ENCODE measurements at regions not wholly inside any gene's neighbourhood (a gene's known extent, or its start where the extent isn't known, plus 50 kb on each side); places are given as distances from the start of the nearest gene placed in this dataset.

- H3K36me3 Mint-ChIP-seq, result no peaks in the 10 kb centered on the region
- H3K4me3 Mint-ChIP-seq, result no peak overlapping the region
- Histone ChIP-seq H3K9me3 (ENCODE audit: control insufficient read depth in 1 of 2, low read length in 2 of 2) (no peaks in the 10 kb centered on the region), H3K4me1 (ENCODE audit: insufficient read depth, low read length) (no peaks in the 10 kb centered on the region), H3K36me3 (ENCODE audit: insufficient read depth, low read length) (no peaks in the 10 kb centered on the region), H3K4me3 (ENCODE audit: low read length in 2 of 2) (no peak overlapping the region), H3K27ac (ENCODE audit: low read depth, low read length) (no peak overlapping the region), H3K27me3 (ENCODE audit: insufficient read depth, low read length) (no peaks in the 10 kb centered on the region)
- no peak overlapping the region for H3K27ac Mint-ChIP-seq
- H3K4me1 Mint-ChIP-seq, result no peaks in the 10 kb centered on the region
- intact Hi-C loops (cut with micrococcal nuclease), result no loop called here
- ChIA-PET CTCF (ENCODE audit: partially characterized antibody) (no interaction called here), POLR2A (ENCODE audit: partially characterized antibody) (no interaction called here)
- no peaks in the 10 kb centered on the region for H3K9me3 Mint-ChIP-seq
- no peak for DNase-seq
- peaks cover 4 to 10% of the 10 kb centered on the region in 2 donors for H3K27me3 Mint-ChIP-seq
These were observed 175.0 kb upstream of the PARD3B start for GRCh38 chr2:204370172-204370718.

DNA sequence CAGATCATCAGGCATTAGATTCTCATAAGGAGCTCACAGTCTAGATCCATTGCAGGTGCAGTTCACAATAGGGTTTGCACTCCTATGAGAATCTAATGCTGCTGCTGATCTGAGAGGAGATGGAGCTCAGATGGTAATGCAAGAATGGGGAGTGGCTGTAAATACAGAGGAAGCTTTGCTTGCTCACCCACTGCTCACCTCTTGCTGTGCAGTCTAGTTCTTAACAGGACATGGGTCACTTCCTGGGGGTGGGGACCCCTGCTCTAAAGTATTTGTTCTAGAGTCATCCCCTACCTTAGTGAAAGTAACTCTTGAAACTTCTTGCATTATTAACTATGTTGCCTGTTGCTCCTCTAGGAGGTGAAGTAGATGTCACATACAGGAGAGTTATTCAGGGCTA lies 171.3 kb upstream of the PARD3B start:
- H3K4me1 ChIP-seq (ENCODE audit: insufficient read depth, low read length), result no peaks in the 10 kb centered on the region
- ChIA-PET POLR2A (ENCODE audit: partially characterized antibody) (no interaction called here), CTCF (ENCODE audit: partially characterized antibody) (no interaction called here)
- intact Hi-C loops (cut with micrococcal nuclease), result no loop called here
- H3K36me3 Mint-ChIP-seq, result no peaks in the 10 kb centered on the region
- H3K27me3 ChIP-seq (ENCODE audit: insufficient read depth, low read length), result no peaks in the 10 kb centered on the region
- DNase-seq, result no peak
- H3K36me3 ChIP-seq (ENCODE audit: insufficient read depth, low read length), result no peaks in the 10 kb centered on the region
- peaks cover 0 to 5% (median 0%) of the 10 kb centered on the region in 8 donors for H3K9me3 Mint-ChIP-seq
- no peak overlapping the region for H3K27ac ChIP-seq (ENCODE audit: low read depth, low read length)
- no peak overlapping the region for H3K4me3 Mint-ChIP-seq
- H3K27ac Mint-ChIP-seq, result no peak overlapping the region
- no peaks in the 10 kb centered on the region for H3K9me3 ChIP-seq (ENCODE audit: control insufficient read depth in 1 of 2, low read length in 2 of 2)
- no peaks in the 10 kb centered on the region for H3K4me1 Mint-ChIP-seq
- H3K27me3 Mint-ChIP-seq, result peaks cover 8% of the 10 kb centered on the region in 2 donors
- H3K4me3 ChIP-seq (ENCODE audit: low read length in 2 of 2), result no peak overlapping the region

- no peaks in the 10 kb centered on the region for H3K36me3 Mint-ChIP-seq
- H3K27ac Mint-ChIP-seq, result no peak overlapping the region
- POLR2A ChIA-PET (ENCODE audit: partially characterized antibody), result no interaction called here
These were observed 165.0 kb upstream of the PARD3B start for GRCh38 chr2:204380141-204380881.

DNA sequence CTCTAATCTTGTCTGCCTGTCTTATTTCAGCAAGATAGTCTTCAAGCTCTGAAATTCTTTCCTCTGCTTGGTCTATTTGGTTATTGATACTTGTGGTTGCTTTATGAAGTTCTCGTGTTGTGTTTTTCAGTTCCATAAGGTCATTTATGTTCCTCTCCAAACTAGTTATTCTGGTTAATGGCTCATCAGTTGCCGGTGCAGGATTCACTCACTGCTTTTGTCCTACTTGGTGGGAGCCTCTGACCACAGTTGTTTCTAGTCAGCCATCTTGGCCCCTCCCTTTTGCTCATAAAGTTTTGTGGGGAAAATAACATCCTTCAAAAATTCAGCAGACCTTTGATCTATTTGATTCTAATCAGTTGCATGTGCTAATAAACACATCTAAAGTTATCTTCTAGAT lies 158.6 kb upstream of the PARD3B start:
- Mint-ChIP-seq H3K4me3 (no peak overlapping the region), H3K36me3 (no peaks in the 10 kb centered on the region), H3K27ac (no peak overlapping the region), H3K27me3 (peaks cover 4 to 12% of the 10 kb centered on the region in 2 donors), H3K4me1 (no peaks in the 10 kb centered on the region), H3K9me3 (peaks cover 0 to 4% (median 2%) of the 10 kb centered on the region in 8 donors)
- Histone ChIP-seq H3K36me3 (ENCODE audit: insufficient read depth, low read length) (no peaks in the 10 kb centered on the region), H3K9me3 (ENCODE audit: control insufficient read depth in 1 of 2, low read length in 2 of 2) (no peaks in the 10 kb centered on the region), H3K4me1 (ENCODE audit: insufficient read depth, low read length) (no peaks in the 10 kb centered on the region), H3K4me3 (ENCODE audit: low read length in 2 of 2) (no peak overlapping the region), H3K27ac (ENCODE audit: low read depth, low read length) (no peak overlapping the region), H3K27me3 (ENCODE audit: insufficient read depth, low read length) (no peaks in the 10 kb centered on the region)
- ChIA-PET CTCF (ENCODE audit: partially characterized antibody) (no interaction called here), POLR2A (ENCODE audit: partially characterized antibody) (no interaction called here)
- intact Hi-C loops (cut with micrococcal nuclease), result no loop called here
- DNase-seq, result no peak

More at GRCh38 chr2:204380141-204380881, 165.0 kb upstream of the PARD3B start:
- Histone ChIP-seq H3K4me1 (ENCODE audit: insufficient read depth, low read length) (no peaks in the 10 kb centered on the region), H3K9me3 (ENCODE audit: control insufficient read depth in 1 of 2, low read length in 2 of 2) (no peaks in the 10 kb centered on the region), H3K27me3 (ENCODE audit: insufficient read depth, low read length) (no peaks in the 10 kb centered on the region), H3K36me3 (ENCODE audit: insufficient read depth, low read length) (no peaks in the 10 kb centered on the region), H3K4me3 (ENCODE audit: low read length in 2 of 2) (no peak overlapping the region), H3K27ac (ENCODE audit: low read depth, low read length) (no peak overlapping the region)
- Mint-ChIP-seq H3K4me3 (no peak overlapping the region), H3K4me1 (no peaks in the 10 kb centered on the region), H3K9me3 (peaks cover 0 to 11% (median 1%) of the 10 kb centered on the region in 8 donors), H3K27me3 (peaks cover 0 to 14% of the 10 kb centered on the region in 2 donors)
- DNase-seq, result no peak
- intact Hi-C loops (cut with micrococcal nuclease), result no loop called here
- CTCF ChIA-PET (ENCODE audit: partially characterized antibody), result no interaction called here

DNA sequence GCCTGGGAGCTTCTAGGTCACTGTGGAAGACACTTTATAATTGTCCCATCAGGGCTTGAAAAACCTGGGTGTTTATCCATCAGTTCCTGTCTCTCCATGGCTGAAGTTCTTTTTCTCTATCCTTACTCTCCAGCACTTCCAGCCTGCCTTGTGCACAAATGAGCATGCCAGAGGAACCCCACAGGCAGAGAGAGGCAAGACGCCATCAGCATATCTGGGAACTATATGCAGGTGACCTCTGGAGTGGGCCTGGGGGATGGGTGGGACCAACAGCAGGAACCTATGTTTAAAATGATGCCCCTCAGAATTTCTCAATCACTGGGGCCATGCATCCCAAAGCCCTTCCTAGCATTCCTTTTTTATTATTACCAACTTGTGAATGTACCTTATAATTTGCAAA lies 156.2 kb upstream of the PARD3B start:
- intact Hi-C loops (cut with micrococcal nuclease), result no loop called here
- H3K9me3 Mint-ChIP-seq, result peaks cover 0 to 7% (median 1%) of the 10 kb centered on the region in 8 donors
- H3K27me3 Mint-ChIP-seq, result peaks cover 11 to 14% of the 10 kb centered on the region in 2 donors
- H3K4me3 ChIP-seq (ENCODE audit: low read length in 2 of 2), result no peak overlapping the region
- H3K4me1 Mint-ChIP-seq, result no peaks in the 10 kb centered on the region
- no peak overlapping the region for H3K27ac ChIP-seq (ENCODE audit: low read depth, low read length)
- H3K27ac Mint-ChIP-seq, result no peak overlapping the region
- POLR2A ChIA-PET (ENCODE audit: partially characterized antibody), result no interaction called here
- H3K36me3 Mint-ChIP-seq, result no peaks in the 10 kb centered on the region
- CTCF ChIA-PET (ENCODE audit: partially characterized antibody), result no interaction called here
- H3K4me3 Mint-ChIP-seq, result no peak overlapping the region
- no peaks in the 10 kb centered on the region for H3K9me3 ChIP-seq (ENCODE audit: control insufficient read depth in 1 of 2, low read length in 2 of 2)
- no peaks in the 10 kb centered on the region for H3K4me1 ChIP-seq (ENCODE audit: insufficient read depth, low read length)
- H3K27me3 ChIP-seq (ENCODE audit: insufficient read depth, low read length), result no peaks in the 10 kb centered on the region
- H3K36me3 ChIP-seq (ENCODE audit: insufficient read depth, low read length), result no peaks in the 10 kb centered on the region
- DNase-seq, result no peak

DNA sequence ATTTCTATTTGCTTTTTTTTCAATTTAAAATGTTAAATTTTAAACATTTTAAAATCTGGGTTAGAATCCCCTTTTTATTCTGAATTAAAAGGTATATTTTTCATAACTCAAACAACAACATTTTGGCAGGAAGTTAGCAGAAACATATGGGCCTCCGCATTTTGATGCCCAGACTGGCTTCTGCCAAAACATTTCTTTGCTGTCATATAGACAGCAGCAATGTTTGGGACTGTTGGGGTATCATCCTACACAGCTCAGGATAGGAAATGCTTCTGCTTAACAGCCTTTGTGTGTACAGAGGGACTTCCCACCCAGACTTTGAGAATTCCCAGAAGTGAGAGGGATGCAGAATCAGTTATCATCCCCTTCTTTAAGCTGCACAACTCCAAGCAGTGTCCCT lies 155.4 kb upstream of the PARD3B start:
- H3K4me1 ChIP-seq (ENCODE audit: insufficient read depth, low read length), result no peaks in the 10 kb centered on the region
- ChIA-PET POLR2A (ENCODE audit: partially characterized antibody) (no interaction called here), CTCF (ENCODE audit: partially characterized antibody) (no interaction called here)
- H3K27ac ChIP-seq (ENCODE audit: low read depth, low read length), result no peak overlapping the region
- no peaks in the 10 kb centered on the region for H3K36me3 ChIP-seq (ENCODE audit: insufficient read depth, low read length)
- H3K36me3 Mint-ChIP-seq, result no peaks in the 10 kb centered on the region
- H3K4me3 Mint-ChIP-seq, result no peak overlapping the region
- intact Hi-C loops (cut with micrococcal nuclease), result no loop called here
- peaks cover 0 to 8% (median 1%) of the 10 kb centered on the region in 8 donors for H3K9me3 Mint-ChIP-seq
- H3K27me3 ChIP-seq (ENCODE audit: insufficient read depth, low read length), result no peaks in the 10 kb centered on the region
- DNase-seq, result no peak
- H3K4me3 ChIP-seq (ENCODE audit: low read length in 2 of 2), result no peak overlapping the region
- peaks cover 12 to 14% of the 10 kb centered on the region in 2 donors for H3K27me3 Mint-ChIP-seq
- no peaks in the 10 kb centered on the region for H3K9me3 ChIP-seq (ENCODE audit: control insufficient read depth in 1 of 2, low read length in 2 of 2)
- H3K27ac Mint-ChIP-seq, result no peak overlapping the region
- no peaks in the 10 kb centered on the region for H3K4me1 Mint-ChIP-seq

GRCh38 chr2:204395539-204395938 lies 149.7 kb upstream of the PARD3B start:
- H3K36me3 Mint-ChIP-seq, result no peaks in the 10 kb centered on the region
- H3K4me1 Mint-ChIP-seq, result no peaks in the 10 kb centered on the region
- intact Hi-C loops (cut with micrococcal nuclease), result no loop called here
- CTCF ChIA-PET (ENCODE audit: partially characterized antibody), result no interaction called here
- POLR2A ChIA-PET (ENCODE audit: partially characterized antibody), result no interaction called here
- H3K27me3 Mint-ChIP-seq, result peaks cover 14 to 16% of the 10 kb centered on the region in 2 donors
- no peak overlapping the region for H3K27ac Mint-ChIP-seq
- peaks cover 0 to 8% (median 2%) of the 10 kb centered on the region in 8 donors for H3K9me3 Mint-ChIP-seq
- Histone ChIP-seq H3K36me3 (ENCODE audit: insufficient read depth, low read length) (no peaks in the 10 kb centered on the region), H3K4me1 (ENCODE audit: insufficient read depth, low read length) (no peaks in the 10 kb centered on the region), H3K4me3 (ENCODE audit: low read length in 2 of 2) (no peak overlapping the region), H3K9me3 (ENCODE audit: control insufficient read depth in 1 of 2, low read length in 2 of 2) (no peaks in the 10 kb centered on the region), H3K27ac (ENCODE audit: low read depth, low read length) (no peak overlapping the region), H3K27me3 (ENCODE audit: insufficient read depth, low read length) (no peaks in the 10 kb centered on the region)
- no peak overlapping the region for H3K4me3 Mint-ChIP-seq
- DNase-seq, result no peak

Measured in CD4-positive, alpha-beta memory T cell (primary cell).